ENCODE measurements at regions not wholly inside any gene's neighbourhood (a gene's known extent, or its start where the extent isn't known, plus 50 kb on each side); places are given as distances from the start of the nearest gene placed in this dataset.

- DNase-seq (ENCODE audit: low read depth, low spot score): no peak
- Histone ChIP-seq H3K27ac (ENCODE audit: low read depth, low read length) (no peak overlapping the region), H3K27me3 (ENCODE audit: control insufficient read depth, insufficient read depth, low read length) (no peaks in the 10 kb centered on the region), H3K9me3 (ENCODE audit: control insufficient read depth, insufficient read depth, low read length) (peaks cover 7% of the 10 kb centered on the region; the same call in 1 of the 2 replicates), H3K4me3 (ENCODE audit: low read depth, low read length) (no peak overlapping the region)
- ChIA-PET POLR2A (no interaction called here), CTCF (no interaction called here)
- no peak for TF ChIP-seq CTCF (IDR thresholded peaks at IDR 0.05; ENCODE audit: low read depth, low read length)
Measured at GRCh38 chr18:30343090-30343489, 699.5 kb downstream of the DSC3 start.

- DNase-seq (ENCODE audit: low read depth, low spot score): no peak
- Histone ChIP-seq H3K27ac (ENCODE audit: low read depth, low read length) (no peak overlapping the region), H3K4me3 (ENCODE audit: low read depth, low read length) (no peak overlapping the region), H3K27me3 (ENCODE audit: control insufficient read depth, insufficient read depth, low read length) (no peaks in the 10 kb centered on the region), H3K9me3 (ENCODE audit: control insufficient read depth, insufficient read depth, low read length) (peaks cover 6% of the 10 kb centered on the region; the same call in 1 of the 2 replicates)
- TF ChIP-seq CTCF (IDR thresholded peaks at IDR 0.05; ENCODE audit: low read depth, low read length): no peak
- POLR2A ChIA-PET: no interaction called here
- CTCF ChIA-PET: no interaction called here
Measured at GRCh38 chr18:30342675-30343074, 699.9 kb downstream of the DSC3 start.

- H3K4me3 ChIP-seq (ENCODE audit: low read depth, low read length): no peak overlapping the region
- DNase-seq (ENCODE audit: low read depth, low spot score): no peak
- H3K27ac ChIP-seq (ENCODE audit: low read depth, low read length): no peak overlapping the region
- POLR2A ChIA-PET: no interaction called here
- no peaks in the 10 kb centered on the region for H3K27me3 ChIP-seq (ENCODE audit: control insufficient read depth, insufficient read depth, low read length)
- peaks cover 7% of the 10 kb centered on the region for H3K9me3 ChIP-seq (ENCODE audit: control insufficient read depth, insufficient read depth, low read length)
- no peak for TF ChIP-seq CTCF (IDR thresholded peaks at IDR 0.05; ENCODE audit: low read depth, low read length)
- CTCF ChIA-PET: no interaction called here
Measured at GRCh38 chr18:30334781-30335180, 707.8 kb downstream of the DSC3 start.

- ChIA-PET CTCF (no interaction called here), POLR2A (no interaction called here)
- no peak for DNase-seq (ENCODE audit: low read depth, low spot score)
- H3K9me3 ChIP-seq (ENCODE audit: control insufficient read depth, insufficient read depth, low read length): peaks cover 7% of the 10 kb centered on the region
- no peak for TF ChIP-seq CTCF (IDR thresholded peaks at IDR 0.05; ENCODE audit: low read depth, low read length)
- no peak overlapping the region for H3K27ac ChIP-seq (ENCODE audit: low read depth, low read length)
- no peak overlapping the region for H3K4me3 ChIP-seq (ENCODE audit: low read depth, low read length)
- H3K27me3 ChIP-seq (ENCODE audit: control insufficient read depth, insufficient read depth, low read length): no peaks in the 10 kb centered on the region
Measured at GRCh38 chr18:30333310-30333709, 709.2 kb downstream of the DSC3 start.

GRCh38 chr18:30328839-30329238, 713.7 kb downstream of the DSC3 start:
- TF ChIP-seq CTCF (IDR thresholded peaks at IDR 0.05; ENCODE audit: low read depth, low read length): no peak
- ChIA-PET POLR2A (no interaction called here), CTCF (no interaction called here)
- Histone ChIP-seq H3K9me3 (ENCODE audit: control insufficient read depth, insufficient read depth, low read length) (peaks cover 2% of the 10 kb centered on the region; the same call in 1 of the 2 replicates), H3K27me3 (ENCODE audit: control insufficient read depth, insufficient read depth, low read length) (no peaks in the 10 kb centered on the region), H3K4me3 (ENCODE audit: low read depth, low read length) (no peak overlapping the region), H3K27ac (ENCODE audit: low read depth, low read length) (no peak overlapping the region)
- DNase-seq (ENCODE audit: low read depth, low spot score): no peak

Data from AG04450 (cell line).